ENCODE measurements at regions not wholly inside any gene's neighbourhood (a gene's known extent, or its start where the extent isn't known, plus 50 kb on each side); places are given as distances from the start of the nearest gene placed in this dataset.

DNA sequence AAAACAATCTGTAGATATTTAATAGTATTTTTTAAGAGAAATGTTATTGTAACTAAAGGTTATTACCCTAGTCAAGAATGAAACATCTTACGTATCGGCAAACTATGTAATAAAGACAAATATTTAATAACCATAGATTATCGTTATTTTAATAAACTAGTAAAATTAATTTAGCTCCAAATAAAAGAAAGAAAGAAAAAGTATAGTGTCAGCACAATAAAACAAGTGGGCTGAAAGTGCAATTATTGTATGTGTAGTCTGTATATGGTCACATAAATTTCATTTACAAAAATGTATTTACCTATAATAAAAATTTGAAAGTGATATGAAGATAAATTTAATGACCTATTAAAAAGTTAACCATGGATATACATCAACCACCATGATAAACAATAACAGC lies 1258.4 kb upstream of the MIR17HG start (continued):
- TF ChIP-seq STAT1 (IDR thresholded peaks at IDR 0.05; ENCODE audit: unreplicated experiment), result no peak
- TF ChIP-seq, protein P1, sequence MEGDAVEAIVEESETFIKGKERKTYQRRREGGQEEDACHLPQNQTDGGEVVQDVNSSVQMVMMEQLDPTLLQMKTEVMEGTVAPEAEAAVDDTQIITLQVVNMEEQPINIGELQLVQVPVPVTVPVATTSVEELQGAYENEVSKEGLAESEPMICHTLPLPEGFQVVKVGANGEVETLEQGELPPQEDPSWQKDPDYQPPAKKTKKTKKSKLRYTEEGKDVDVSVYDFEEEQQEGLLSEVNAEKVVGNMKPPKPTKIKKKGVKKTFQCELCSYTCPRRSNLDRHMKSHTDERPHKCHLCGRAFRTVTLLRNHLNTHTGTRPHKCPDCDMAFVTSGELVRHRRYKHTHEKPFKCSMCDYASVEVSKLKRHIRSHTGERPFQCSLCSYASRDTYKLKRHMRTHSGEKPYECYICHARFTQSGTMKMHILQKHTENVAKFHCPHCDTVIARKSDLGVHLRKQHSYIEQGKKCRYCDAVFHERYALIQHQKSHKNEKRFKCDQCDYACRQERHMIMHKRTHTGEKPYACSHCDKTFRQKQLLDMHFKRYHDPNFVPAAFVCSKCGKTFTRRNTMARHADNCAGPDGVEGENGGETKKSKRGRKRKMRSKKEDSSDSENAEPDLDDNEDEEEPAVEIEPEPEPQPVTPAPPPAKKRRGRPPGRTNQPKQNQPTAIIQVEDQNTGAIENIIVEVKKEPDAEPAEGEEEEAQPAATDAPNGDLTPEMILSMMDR (conservative IDR thresholded peaks at IDR 0.05; ENCODE audit: low read depth in 2 of 2), result no peak
- no peak for TF ChIP-seq NANOG (IDR thresholded peaks at IDR 0.05; ENCODE audit: borderline replicate concordance)
- no peak for TF ChIP-seq POLR2AphosphoS5 (IDR thresholded peaks at IDR 0.05; ENCODE audit: low read depth)
- no peak for TF ChIP-seq JUNB (IDR thresholded peaks at IDR 0.05; ENCODE audit: unreplicated experiment)
- TF ChIP-seq ZNF331 (CRISPR knock-in tag; IDR thresholded peaks at IDR 0.05; ENCODE audit: low read depth), result no peak

DNA sequence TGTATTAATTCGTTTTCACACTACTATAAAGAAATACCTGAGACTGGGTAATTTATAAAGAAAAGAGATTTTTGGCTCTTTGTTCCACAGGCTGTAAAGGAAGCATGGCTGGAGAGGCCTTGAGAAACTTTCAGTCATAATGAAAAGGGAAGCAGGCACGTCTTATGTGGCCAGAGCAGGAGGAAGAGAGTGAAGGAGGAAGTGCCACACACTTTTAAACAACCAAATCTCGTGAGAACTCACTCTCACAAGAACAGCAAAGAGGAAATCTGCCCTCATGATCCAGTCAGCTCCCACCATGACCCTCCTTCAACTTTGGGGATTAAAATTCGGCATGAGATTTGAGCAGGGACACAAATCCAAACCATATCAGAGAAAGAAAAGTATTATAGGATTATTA lies 1255.9 kb upstream of the MIR17HG start:
- Mint-ChIP-seq H3K27ac (no peak overlapping the region), H3K36me3 (ENCODE audit: low read depth) (no peaks in the 10 kb centered on the region), H3K27me3 (ENCODE audit: insufficient read depth, low read depth, poor library complexity) (no peaks in the 10 kb centered on the region), H3K4me3 (no peak overlapping the region), H3K9me3 (no peaks in the 10 kb centered on the region), H3K4me1 (no peaks in the 10 kb centered on the region)
- Histone ChIP-seq H3K79me2 (replicated peaks; ENCODE audit: insufficient read depth) (no peaks in the 10 kb centered on the region), H3K27ac (ENCODE audit: low read depth) (no peak overlapping the region; the same call in 1 of the 2 replicates), H4K20me1 (replicated peaks; ENCODE audit: insufficient read depth) (no peaks in the 10 kb centered on the region), H3K9me2 (ENCODE audit: insufficient read depth) (peaks cover 5% of the 10 kb centered on the region; the same call in 1 of the 2 replicates), H3K36me3 (ENCODE audit: insufficient read depth) (no peaks in the 10 kb centered on the region), H3K4me1 (ENCODE audit: insufficient read depth) (peaks cover 14% of the 10 kb centered on the region), H3K4me2 (no peak overlapping the region), H3K27me3 (ENCODE audit: insufficient read depth) (no peaks in the 10 kb centered on the region), H2AFZ (peak overlapping the region; percentile 44; the same call in 1 of the 2 replicates), H3K4me3 (no peak overlapping the region), H3F3A (replicated peaks; ENCODE audit: low read depth) (no peaks in the 10 kb centered on the region)
- ATAC-seq, result no peak
- no peak for TF ChIP-seq ZNF114 (CRISPR knock-in tag; IDR thresholded peaks at IDR 0.05)
- TF ChIP-seq, protein P2, sequence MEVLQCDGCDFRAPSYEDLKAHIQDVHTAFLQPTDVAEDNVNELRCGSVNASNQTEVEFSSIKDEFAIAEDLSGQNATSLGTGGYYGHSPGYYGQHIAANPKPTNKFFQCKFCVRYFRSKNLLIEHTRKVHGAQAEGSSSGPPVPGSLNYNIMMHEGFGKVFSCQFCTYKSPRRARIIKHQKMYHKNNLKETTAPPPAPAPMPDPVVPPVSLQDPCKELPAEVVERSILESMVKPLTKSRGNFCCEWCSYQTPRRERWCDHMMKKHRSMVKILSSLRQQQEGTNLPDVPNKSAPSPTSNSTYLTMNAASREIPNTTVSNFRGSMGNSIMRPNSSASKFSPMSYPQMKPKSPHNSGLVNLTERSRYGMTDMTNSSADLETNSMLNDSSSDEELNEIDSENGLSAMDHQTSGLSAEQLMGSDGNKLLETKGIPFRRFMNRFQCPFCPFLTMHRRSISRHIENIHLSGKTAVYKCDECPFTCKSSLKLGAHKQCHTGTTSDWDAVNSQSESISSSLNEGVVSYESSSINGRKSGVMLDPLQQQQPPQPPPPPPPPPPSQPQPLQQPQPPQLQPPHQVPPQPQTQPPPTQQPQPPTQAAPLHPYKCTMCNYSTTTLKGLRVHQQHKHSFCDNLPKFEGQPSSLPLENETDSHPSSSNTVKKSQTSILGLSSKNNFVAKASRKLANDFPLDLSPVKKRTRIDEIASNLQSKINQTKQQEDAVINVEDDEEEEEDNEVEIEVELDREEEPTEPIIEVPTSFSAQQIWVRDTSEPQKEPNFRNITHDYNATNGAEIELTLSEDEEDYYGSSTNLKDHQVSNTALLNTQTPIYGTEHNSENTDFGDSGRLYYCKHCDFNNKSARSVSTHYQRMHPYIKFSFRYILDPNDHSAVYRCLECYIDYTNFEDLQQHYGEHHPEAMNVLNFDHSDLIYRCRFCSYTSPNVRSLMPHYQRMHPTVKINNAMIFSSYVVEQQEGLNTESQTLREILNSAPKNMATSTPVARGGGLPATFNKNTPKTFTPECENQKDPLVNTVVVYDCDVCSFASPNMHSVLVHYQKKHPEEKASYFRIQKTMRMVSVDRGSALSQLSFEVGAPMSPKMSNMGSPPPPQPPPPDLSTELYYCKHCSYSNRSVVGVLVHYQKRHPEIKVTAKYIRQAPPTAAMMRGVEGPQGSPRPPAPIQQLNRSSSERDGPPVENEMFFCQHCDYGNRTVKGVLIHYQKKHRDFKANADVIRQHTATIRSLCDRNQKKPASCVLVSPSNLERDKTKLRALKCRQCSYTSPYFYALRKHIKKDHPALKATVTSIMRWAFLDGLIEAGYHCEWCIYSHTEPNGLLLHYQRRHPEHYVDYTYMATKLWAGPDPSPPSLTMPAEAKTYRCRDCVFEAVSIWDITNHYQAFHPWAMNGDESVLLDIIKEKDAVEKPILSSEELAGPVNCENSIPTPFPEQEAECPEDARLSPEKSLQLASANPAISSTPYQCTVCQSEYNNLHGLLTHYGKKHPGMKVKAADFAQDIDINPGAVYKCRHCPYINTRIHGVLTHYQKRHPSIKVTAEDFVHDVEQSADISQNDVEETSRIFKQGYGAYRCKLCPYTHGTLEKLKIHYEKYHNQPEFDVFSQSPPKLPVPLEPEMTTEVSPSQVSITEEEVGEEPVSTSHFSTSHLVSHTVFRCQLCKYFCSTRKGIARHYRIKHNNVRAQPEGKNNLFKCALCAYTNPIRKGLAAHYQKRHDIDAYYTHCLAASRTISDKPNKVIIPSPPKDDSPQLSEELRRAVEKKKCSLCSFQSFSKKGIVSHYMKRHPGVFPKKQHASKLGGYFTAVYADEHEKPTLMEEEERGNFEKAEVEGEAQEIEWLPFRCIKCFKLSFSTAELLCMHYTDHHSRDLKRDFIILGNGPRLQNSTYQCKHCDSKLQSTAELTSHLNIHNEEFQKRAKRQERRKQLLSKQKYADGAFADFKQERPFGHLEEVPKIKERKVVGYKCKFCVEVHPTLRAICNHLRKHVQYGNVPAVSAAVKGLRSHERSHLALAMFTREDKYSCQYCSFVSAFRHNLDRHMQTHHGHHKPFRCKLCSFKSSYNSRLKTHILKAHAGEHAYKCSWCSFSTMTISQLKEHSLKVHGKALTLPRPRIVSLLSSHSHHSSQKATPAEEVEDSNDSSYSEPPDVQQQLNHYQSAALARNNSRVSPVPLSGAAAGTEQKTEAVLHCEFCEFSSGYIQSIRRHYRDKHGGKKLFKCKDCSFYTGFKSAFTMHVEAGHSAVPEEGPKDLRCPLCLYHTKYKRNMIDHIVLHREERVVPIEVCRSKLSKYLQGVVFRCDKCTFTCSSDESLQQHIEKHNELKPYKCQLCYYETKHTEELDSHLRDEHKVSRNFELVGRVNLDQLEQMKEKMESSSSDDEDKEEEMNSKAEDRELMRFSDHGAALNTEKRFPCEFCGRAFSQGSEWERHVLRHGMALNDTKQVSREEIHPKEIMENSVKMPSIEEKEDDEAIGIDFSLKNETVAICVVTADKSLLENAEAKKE (CRISPR knock-in tag; IDR thresholded peaks at IDR 0.05), result no peak
- TF ChIP-seq, protein P3, sequence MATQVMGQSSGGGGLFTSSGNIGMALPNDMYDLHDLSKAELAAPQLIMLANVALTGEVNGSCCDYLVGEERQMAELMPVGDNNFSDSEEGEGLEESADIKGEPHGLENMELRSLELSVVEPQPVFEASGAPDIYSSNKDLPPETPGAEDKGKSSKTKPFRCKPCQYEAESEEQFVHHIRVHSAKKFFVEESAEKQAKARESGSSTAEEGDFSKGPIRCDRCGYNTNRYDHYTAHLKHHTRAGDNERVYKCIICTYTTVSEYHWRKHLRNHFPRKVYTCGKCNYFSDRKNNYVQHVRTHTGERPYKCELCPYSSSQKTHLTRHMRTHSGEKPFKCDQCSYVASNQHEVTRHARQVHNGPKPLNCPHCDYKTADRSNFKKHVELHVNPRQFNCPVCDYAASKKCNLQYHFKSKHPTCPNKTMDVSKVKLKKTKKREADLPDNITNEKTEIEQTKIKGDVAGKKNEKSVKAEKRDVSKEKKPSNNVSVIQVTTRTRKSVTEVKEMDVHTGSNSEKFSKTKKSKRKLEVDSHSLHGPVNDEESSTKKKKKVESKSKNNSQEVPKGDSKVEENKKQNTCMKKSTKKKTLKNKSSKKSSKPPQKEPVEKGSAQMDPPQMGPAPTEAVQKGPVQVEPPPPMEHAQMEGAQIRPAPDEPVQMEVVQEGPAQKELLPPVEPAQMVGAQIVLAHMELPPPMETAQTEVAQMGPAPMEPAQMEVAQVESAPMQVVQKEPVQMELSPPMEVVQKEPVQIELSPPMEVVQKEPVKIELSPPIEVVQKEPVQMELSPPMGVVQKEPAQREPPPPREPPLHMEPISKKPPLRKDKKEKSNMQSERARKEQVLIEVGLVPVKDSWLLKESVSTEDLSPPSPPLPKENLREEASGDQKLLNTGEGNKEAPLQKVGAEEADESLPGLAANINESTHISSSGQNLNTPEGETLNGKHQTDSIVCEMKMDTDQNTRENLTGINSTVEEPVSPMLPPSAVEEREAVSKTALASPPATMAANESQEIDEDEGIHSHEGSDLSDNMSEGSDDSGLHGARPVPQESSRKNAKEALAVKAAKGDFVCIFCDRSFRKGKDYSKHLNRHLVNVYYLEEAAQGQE (IDR thresholded peaks at IDR 0.05; ENCODE audit: unreplicated experiment), result no peak
- no peak for TF ChIP-seq ZNF331 (CRISPR knock-in tag; IDR thresholded peaks at IDR 0.05; ENCODE audit: low read depth)
- TF ChIP-seq, protein P1 (conservative IDR thresholded peaks at IDR 0.05; ENCODE audit: low read depth in 2 of 2), result no peak
- DNase-seq (ENCODE audit: low spot score), result no peak

Data from GM23338 (cell line).